Kidney (tissue), 13 donors: ENCODE measurements at regions not wholly inside any gene's neighbourhood (a gene's known extent, or its start where the extent isn't known, plus 50 kb on each side); places are given as distances from the start of the nearest gene placed in this dataset.

Experiments used
- DNase-seq, 5 donors: peaks; one replicate each; pipeline ENCODE4 v3.0.0-alpha.2; 2013 to 2020
- FAIRE-seq: peaks from 2 replicates; lab custom pipeline; 2012; peaks lifted over from hg19 to GRCh38; lab: Jason Lieb, UNC
- H3K27ac ChIP-seq, 2 donors: one replicate each; pipeline ENCODE4 v1.7.0; 2013; ENCODE audit warnings: low read depth in 2 of 2, low read length in 2 of 2, inconsistent platforms in 1 of 2
- H3K27me3 ChIP-seq: one replicate; pipeline ENCODE4 v1.7.1; 2013; ENCODE audit warnings: low read length, inconsistent platforms; ENCODE audit not compliant: control insufficient read depth, insufficient read depth
- H3K36me3 ChIP-seq, 3 donors: one replicate each; pipeline versions ENCODE4 v1.7.0 to v1.7.1; 2013; ENCODE audit warnings: low read length in 3 of 3, control low read depth in 1 of 3, inconsistent platforms in 1 of 3; ENCODE audit not compliant: insufficient read depth in 3 of 3, control insufficient read depth in 2 of 3
- H3K4me1 ChIP-seq, 3 donors: one replicate each; pipeline versions ENCODE4 v1.7.0 to v1.7.1; 2013; ENCODE audit warnings: low read length in 3 of 3, inconsistent platforms in 1 of 3, low read depth in 1 of 3; ENCODE audit not compliant: control insufficient read depth in 2 of 3, insufficient read depth in 2 of 3
- H3K4me3 ChIP-seq, 3 donors: one replicate each; pipeline versions ENCODE4 v1.7.0 to v1.8.1; 2013; ENCODE audit warnings: low read length in 3 of 3, control low read depth in 1 of 3, inconsistent platforms in 1 of 3
- H3K9ac ChIP-seq, 3 donors: one replicate each; pipeline versions ENCODE4 v1.7.0 to v1.7.1; 2013; ENCODE audit warnings: low read length in 3 of 3, control low read depth in 1 of 3, inconsistent platforms in 1 of 3
- H3K9me3 ChIP-seq, 3 donors: one replicate each; pipeline versions ENCODE4 v1.7.0 to v1.7.1; 2013; ENCODE audit warnings: low read length in 3 of 3, control low read depth in 1 of 3, inconsistent platforms in 1 of 3; ENCODE audit not compliant: control insufficient read depth in 2 of 3, insufficient read depth in 1 of 3
- CTCF ChIP-seq: IDR thresholded peaks from 3 replicates; pipeline ENCODE4 v1.5.1; 2012; ENCODE audit warnings: mild to moderate bottlenecking, moderate library complexity, borderline replicate concordance; ENCODE audit not compliant: insufficient read depth; ENCODE audit errors: extremely low read depth
- intact Hi-C: fragments of 100-400 bp; cut with DNase I; formaldehyde crosslinking; loops from one replicate; pipeline ENCODE4 v1.11.1; 2022
- donor health status: control.
- donor health status: control.
- donor health status: control.
- donor health status: control.
- donor health status: control.
- donor health status: DM: yes; HTN: yes; CAD: no.
- donor health status: Normal renal cell carcinoma (clear cell type).

GRCh38 chr2:9791711-9792110 lies 51.6 kb upstream of the TAF1B start:
- intact Hi-C loops = no loop called here
- H3K27me3 ChIP-seq = no peaks in the 10 kb centered on the region
- H3K9ac ChIP-seq = no peak overlapping the region
- no peak overlapping the region for H3K27ac ChIP-seq
- H3K4me1 ChIP-seq = no peaks in the 10 kb centered on the region
- no peaks in the 10 kb centered on the region for H3K36me3 ChIP-seq
- no peak for FAIRE-seq
- H3K4me3 ChIP-seq = no peak overlapping the region
- no peak for DNase-seq
- TF ChIP-seq CTCF = no peak
- peaks cover 0 to 2% (median 0%) of the 10 kb centered on the region in 3 donors for H3K9me3 ChIP-seq

GRCh38 chr2:9793156-9793917 lies 49.9 kb upstream of the TAF1B start:
- Histone ChIP-seq H3K36me3 (no peaks in the 10 kb centered on the region), H3K9ac (no peak overlapping the region), H3K27me3 (no peaks in the 10 kb centered on the region), H3K27ac (no peak overlapping the region), H3K9me3 (no peaks in the 10 kb centered on the region), H3K4me1 (peaks cover 0 to 6% (median 5%) of the 10 kb centered on the region in 3 donors), H3K4me3 (no peak overlapping the region)
- no peak for FAIRE-seq
- peak in 1 of 5 donors; percentile 48 for DNase-seq
- TF ChIP-seq CTCF = no peak
- intact Hi-C loops = no loop called here
